Upper lobe of right lung (tissue), 1 donor: ENCODE measurements at regions not wholly inside any gene's neighbourhood (a gene's known extent, or its start where the extent isn't known, plus 50 kb on each side); places are given as distances from the start of the nearest gene placed in this dataset.
A peak's percentile ranks its signal among the peaks of the same experiment; 100 is the strongest.

Experiments used
- ATAC-seq: fragments of 200-7000 bp; cut with Tn5 transposase; one replicate; pipeline ENCODE4 v1.9.1; 2020; ENCODE audit warnings: mild to moderate bottlenecking, moderate library complexity
- DNase-seq: peaks from one replicate; pipeline ENCODE4 v3.0.0-alpha.2; 2020
- H3K27ac ChIP-seq: fragments of 200-600 bp; one replicate; pipeline ENCODE4 v1.8.0; 2022
- H3K27me3 ChIP-seq: fragments of 200-600 bp; one replicate; pipeline ENCODE4 v1.8.0; 2022; ENCODE audit warnings: mild to moderate bottlenecking
- H3K36me3 ChIP-seq: fragments of 200-600 bp; one replicate; pipeline ENCODE4 v1.8.0; 2022
- H3K4me1 ChIP-seq: fragments of 200-600 bp; one replicate; pipeline ENCODE4 v1.8.0; 2022
- H3K4me3 ChIP-seq: fragments of 200-600 bp; one replicate; pipeline ENCODE4 v1.8.0; 2022; ENCODE audit warnings: mild to moderate bottlenecking
- H3K9me3 ChIP-seq: fragments of 200-600 bp; one replicate; pipeline ENCODE4 v1.8.0; 2022
- intact Hi-C: fragments of 100-400 bp; cut with DNase I; formaldehyde crosslinking; loops from one replicate; pipeline ENCODE4 v1.11.0; 2022
- TF ChIP-seq, protein P1 (sequence below): fragments of 200-600 bp; IDR thresholded peaks from one replicate; pipeline ENCODE4 v1.8.0; 2022; ENCODE audit warnings: antibody characterized with exemption
- donor health status: DM: no; HTN: yes; CAD: no; lungs with severe emphysema.

DNA sequence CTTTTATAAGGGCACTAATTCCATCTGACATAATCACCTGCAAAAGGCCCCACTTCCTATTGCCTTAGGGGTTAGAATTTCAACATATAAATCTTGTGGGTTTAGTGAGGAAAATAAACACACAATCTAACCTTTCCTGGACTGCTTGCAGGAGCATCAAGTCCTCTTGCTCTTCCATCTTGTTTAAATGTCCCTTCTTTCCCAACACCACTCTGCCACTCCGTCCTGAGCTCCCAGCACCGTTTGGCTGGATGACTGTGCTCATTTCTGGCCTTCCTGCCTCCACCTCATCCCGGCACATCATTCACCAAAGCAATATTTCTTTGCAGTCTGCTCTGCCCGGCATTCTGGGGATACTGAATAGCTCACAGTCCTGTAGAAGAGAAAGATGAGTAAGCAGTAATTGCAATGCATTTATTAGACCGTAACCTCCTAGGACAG, 247.8 kb downstream of the BCL2 start:
- DNase-seq: no peak
- no peak overlapping the region for H3K27ac ChIP-seq
- peaks cover 5% of the 10 kb centered on the region for H3K4me1 ChIP-seq
- H3K4me3 ChIP-seq: no peak overlapping the region
- intact Hi-C loops: no loop called here
- no peaks in the 10 kb centered on the region for H3K27me3 ChIP-seq
- TF ChIP-seq, protein P1, sequence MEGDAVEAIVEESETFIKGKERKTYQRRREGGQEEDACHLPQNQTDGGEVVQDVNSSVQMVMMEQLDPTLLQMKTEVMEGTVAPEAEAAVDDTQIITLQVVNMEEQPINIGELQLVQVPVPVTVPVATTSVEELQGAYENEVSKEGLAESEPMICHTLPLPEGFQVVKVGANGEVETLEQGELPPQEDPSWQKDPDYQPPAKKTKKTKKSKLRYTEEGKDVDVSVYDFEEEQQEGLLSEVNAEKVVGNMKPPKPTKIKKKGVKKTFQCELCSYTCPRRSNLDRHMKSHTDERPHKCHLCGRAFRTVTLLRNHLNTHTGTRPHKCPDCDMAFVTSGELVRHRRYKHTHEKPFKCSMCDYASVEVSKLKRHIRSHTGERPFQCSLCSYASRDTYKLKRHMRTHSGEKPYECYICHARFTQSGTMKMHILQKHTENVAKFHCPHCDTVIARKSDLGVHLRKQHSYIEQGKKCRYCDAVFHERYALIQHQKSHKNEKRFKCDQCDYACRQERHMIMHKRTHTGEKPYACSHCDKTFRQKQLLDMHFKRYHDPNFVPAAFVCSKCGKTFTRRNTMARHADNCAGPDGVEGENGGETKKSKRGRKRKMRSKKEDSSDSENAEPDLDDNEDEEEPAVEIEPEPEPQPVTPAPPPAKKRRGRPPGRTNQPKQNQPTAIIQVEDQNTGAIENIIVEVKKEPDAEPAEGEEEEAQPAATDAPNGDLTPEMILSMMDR: no peak
- no peaks in the 10 kb centered on the region for H3K9me3 ChIP-seq
- ATAC-seq: no peak
- no peaks in the 10 kb centered on the region for H3K36me3 ChIP-seq

DNA sequence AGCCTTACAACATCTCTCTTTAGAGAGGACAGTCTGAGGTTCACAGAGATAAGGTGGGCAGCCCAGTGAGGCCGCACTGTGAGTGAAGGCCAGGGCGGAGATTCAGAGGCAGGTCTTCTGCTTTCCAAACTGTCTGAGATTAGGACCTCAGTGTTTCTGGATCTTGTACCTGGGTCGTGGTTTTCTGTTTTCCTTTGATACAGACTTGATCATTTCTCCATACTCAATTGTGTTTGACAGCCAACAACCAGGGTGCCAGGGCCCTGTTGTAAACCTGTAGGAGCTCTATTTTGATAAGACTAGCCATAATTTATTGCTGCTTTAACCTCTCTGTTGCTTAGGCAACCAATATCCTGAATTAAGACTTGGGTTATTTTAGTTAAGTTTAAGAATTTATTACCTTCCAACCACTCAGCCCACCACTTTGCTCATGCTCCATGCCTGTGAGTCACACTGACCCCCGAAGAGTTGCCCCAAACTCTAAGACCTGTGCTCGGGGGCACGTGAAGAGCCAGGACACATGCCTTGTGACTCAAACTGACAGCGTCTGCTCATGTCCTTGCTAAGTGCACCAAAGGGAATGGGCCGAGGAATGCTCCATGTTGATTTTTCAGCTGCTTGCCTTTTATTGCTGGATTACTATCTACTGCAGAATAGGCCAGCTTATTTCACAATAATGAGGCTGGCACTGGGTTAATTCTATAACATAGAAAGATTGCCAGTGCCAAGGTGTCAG, 248.6 kb downstream of the BCL2 start:
- DNase-seq (no peak), ATAC-seq (no peak)
- TF ChIP-seq, protein P1: no peak
- Histone ChIP-seq H3K27me3 (no peaks in the 10 kb centered on the region), H3K9me3 (no peaks in the 10 kb centered on the region), H3K27ac (no peak overlapping the region), H3K4me3 (no peak overlapping the region), H3K36me3 (no peaks in the 10 kb centered on the region), H3K4me1 (peaks cover 5% of the 10 kb centered on the region)
- intact Hi-C loops: no loop called here

DNA sequence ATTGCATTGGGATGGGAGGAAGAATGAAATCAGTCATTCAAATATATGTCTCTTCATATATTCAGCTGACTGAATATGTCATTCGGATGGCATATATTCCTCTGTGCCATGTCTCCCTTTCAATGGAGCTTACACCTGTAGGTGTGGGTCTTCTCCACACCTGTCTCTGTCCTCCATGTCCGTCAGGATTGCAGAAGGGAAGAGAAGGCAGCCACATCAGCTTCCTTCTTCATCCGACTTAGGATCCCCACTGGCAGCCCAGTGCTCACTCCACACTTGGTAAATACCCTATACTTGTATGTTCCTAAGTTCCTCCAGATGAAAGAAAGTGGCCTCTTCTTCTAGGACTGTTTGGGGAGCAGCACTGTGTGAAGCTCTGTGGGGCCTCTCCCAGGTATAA, 250.1 kb downstream of the BCL2 start:
- Histone ChIP-seq H3K27ac (no peak overlapping the region), H3K27me3 (no peaks in the 10 kb centered on the region), H3K4me3 (no peak overlapping the region), H3K36me3 (no peaks in the 10 kb centered on the region), H3K9me3 (no peaks in the 10 kb centered on the region), H3K4me1 (no peaks in the 10 kb centered on the region)
- TF ChIP-seq, protein P1: no peak
- ATAC-seq (no peak), DNase-seq (no peak)
- intact Hi-C loops: no loop called here

DNA sequence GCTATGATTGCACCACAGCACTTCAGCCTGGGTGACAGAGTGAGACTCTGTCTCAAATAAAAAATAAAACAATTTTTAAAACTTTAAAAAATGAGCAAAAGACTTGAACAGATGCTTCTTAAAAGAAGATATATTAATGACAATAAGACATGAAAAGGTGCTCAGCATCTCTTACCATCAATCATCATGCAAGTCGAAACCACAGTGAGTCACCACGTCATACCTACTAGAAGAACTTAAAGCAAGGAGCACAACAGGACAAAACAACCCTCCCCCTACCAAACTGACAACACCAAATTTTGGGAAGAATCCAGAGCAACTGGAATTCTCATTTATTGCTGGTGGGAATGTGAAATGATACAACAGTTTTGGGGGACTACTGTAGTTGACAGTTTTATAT, 251.6 kb downstream of the BCL2 start:
- no peaks in the 10 kb centered on the region for H3K27me3 ChIP-seq
- ATAC-seq (no peak), DNase-seq (no peak)
- no peaks in the 10 kb centered on the region for H3K9me3 ChIP-seq
- TF ChIP-seq, protein P1: no peak
- no peaks in the 10 kb centered on the region for H3K4me1 ChIP-seq
- no peaks in the 10 kb centered on the region for H3K36me3 ChIP-seq
- H3K4me3 ChIP-seq: no peak overlapping the region
- H3K27ac ChIP-seq: no peak overlapping the region
- intact Hi-C loops: no loop called here

DNA sequence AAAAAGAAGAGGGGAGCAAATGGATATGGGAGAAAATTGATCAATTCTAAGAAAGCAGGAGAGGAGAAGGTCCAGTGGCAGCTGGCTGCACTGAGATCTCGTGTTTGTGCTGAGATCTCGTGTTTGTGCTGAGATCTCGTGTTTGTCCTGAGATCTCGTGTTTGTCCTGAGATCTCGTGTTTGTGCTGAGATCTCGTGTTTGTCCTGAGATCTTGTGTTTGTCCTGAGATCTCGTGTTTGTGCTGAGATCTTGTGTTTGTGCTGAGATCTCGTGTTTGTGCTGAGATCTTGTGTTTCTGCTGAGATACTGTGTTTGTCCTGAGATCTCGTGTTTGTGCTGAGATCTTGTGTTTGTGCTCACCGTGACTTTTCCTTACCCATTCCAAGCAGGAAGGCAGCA, 254.4 kb downstream of the BCL2 start:
- DNase-seq (no peak), ATAC-seq (no peak)
- Histone ChIP-seq H3K4me1 (no peaks in the 10 kb centered on the region), H3K27me3 (no peaks in the 10 kb centered on the region), H3K9me3 (no peaks in the 10 kb centered on the region), H3K4me3 (no peak overlapping the region), H3K27ac (no peak overlapping the region), H3K36me3 (no peaks in the 10 kb centered on the region)
- TF ChIP-seq, protein P1: no peak
- intact Hi-C loops: no loop called here

DNA sequence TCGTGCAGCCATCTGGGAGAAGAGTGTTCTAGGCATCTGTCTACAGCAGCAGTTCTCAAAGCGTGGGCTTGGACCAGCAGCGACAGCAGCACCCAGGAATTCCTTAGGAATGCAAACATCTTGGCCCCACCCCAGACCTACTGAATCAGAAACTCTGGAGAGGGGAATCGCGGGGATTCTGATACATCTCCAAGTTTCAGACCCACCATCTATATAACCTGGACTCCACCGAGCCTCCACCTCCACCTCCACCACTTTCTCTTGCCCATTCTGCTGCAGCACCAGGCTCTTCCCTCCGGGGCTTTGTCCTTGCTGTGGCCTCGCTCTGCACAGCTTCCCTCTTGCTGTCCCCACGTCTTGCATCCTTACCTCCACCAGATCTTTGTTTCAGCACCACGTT, 256.4 kb downstream of the BCL2 start:
- TF ChIP-seq, protein P1: no peak
- Histone ChIP-seq H3K4me1 (no peaks in the 10 kb centered on the region), H3K4me3 (no peak overlapping the region), H3K9me3 (no peaks in the 10 kb centered on the region), H3K27ac (no peak overlapping the region), H3K27me3 (no peaks in the 10 kb centered on the region), H3K36me3 (no peaks in the 10 kb centered on the region)
- peak; percentile 15 for ATAC-seq
- intact Hi-C loops: no loop called here
- DNase-seq: no peak
